Karpas-422 (cell line): ENCODE measurements at regions not wholly inside any gene's neighbourhood (a gene's known extent, or its start where the extent isn't known, plus 50 kb on each side); places are given as distances from the start of the nearest gene placed in this dataset.
"Not testable (repeated sequence)": the region's sequence is repeated elsewhere in the genome, so short reads cannot be mapped to it uniquely, and the experiment has no call there.

Experiments
- DNase-seq: peaks from one replicate; pipeline ENCODE4 v3.0.0-alpha.2; 2015
- H2AFZ ChIP-seq: fragments of 200-600 bp; sonication (generic); 2 replicates; pipeline ENCODE4 v1.6.1; 2014; ENCODE audit warnings: antibody characterized with exemption, low read length, mixed read lengths
- H3K27ac ChIP-seq: fragments of 200-600 bp; sonication (generic); 2 replicates; pipeline ENCODE4 v1.5.1; 2014; ENCODE audit warnings: mild to moderate bottlenecking, low read length, moderate library complexity
- H3K27me3 ChIP-seq: fragments of 200-600 bp; sonication (generic); 2 replicates; pipeline ENCODE4 v1.6.1; 2014; ENCODE audit warnings: low read length, mixed read lengths
- H3K36me3 ChIP-seq: fragments of 200-600 bp; sonication (generic); 2 replicates; pipeline ENCODE4 v1.6.1; 2014; ENCODE audit warnings: low read length, mixed read lengths; ENCODE audit not compliant: insufficient read depth
- H3K4me1 ChIP-seq: fragments of 200-600 bp; sonication (generic); 2 replicates; pipeline ENCODE4 v1.6.1; 2014; ENCODE audit warnings: mild to moderate bottlenecking, low read length, mixed read lengths
- H3K4me2 ChIP-seq: fragments of 200-600 bp; sonication (generic); 2 replicates; pipeline ENCODE4 v1.6.1; 2014; ENCODE audit warnings: low read length, low read depth, mild to moderate bottlenecking; ENCODE audit not compliant: poor library complexity, severe bottlenecking
- H3K4me3 ChIP-seq: fragments of 200-600 bp; sonication (generic); 2 replicates; pipeline ENCODE4 v1.5.1; 2014; ENCODE audit warnings: mild to moderate bottlenecking, antibody characterized with exemption, low read length, mixed read lengths
- H3K79me2 ChIP-seq: fragments of 200-600 bp; sonication (generic); 2 replicates; pipeline ENCODE4 v1.6.1; 2014; ENCODE audit warnings: mild to moderate bottlenecking, low read length, mixed read lengths
- H3K9ac ChIP-seq: fragments of 200-600 bp; sonication (generic); 2 replicates; pipeline ENCODE4 v1.6.0; 2014; ENCODE audit warnings: low read length
- H3K9me2 ChIP-seq: fragments of 200-600 bp; sonication (generic), shearing (Covaris generic); replicated peaks from 2 replicates; pipeline ENCODE4 v1.6.0; 2014; ENCODE audit warnings: mild to moderate bottlenecking, low read length, moderate library complexity; ENCODE audit not compliant: insufficient read depth
- H3K9me3 ChIP-seq: fragments of 300-700, 200-600 bp; sonication (generic); 2 replicates; pipeline ENCODE4 v1.6.1; 2014; ENCODE audit warnings: low read length, mixed read lengths
- H4K20me1 ChIP-seq: fragments of 200-600 bp; sonication (generic); 2 replicates; pipeline ENCODE4 v1.6.1; 2014; ENCODE audit warnings: mild to moderate bottlenecking, antibody characterized with exemption, low read length, low read depth; ENCODE audit not compliant: insufficient read depth

DNA sequence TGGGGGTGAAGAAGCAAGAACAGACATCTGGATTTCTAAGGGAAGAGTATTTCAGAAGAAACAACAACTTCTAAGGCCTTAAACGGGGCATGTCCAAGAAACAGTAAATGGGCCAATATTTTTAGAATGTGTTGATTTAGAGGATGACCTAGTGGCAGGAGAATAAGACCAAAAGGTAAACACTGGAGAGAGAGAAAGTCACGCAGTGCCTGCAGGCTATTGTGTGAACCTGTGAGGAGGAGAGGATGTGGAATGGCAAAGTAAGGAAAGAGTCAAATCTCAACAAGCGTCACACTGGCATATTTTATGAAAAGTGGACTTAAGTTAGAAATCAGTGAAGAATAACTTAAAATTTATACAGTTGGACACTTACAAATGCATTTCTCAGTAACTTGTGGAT is 78.1 kb upstream of the EGFR start:
- Histone ChIP-seq H3K9me2 (no peaks in the 10 kb centered on the region), H3K9me3 (no peaks in the 10 kb centered on the region), H3K79me2 (no peaks in the 10 kb centered on the region), H3K27ac (no peak overlapping the region), H4K20me1 (no peaks in the 10 kb centered on the region), H3K4me3 (no peak overlapping the region), H3K4me1 (no peaks in the 10 kb centered on the region), H3K9ac (no peak overlapping the region), H3K27me3 (no peaks in the 10 kb centered on the region), H3K4me2 (no peak overlapping the region), H3K36me3 (no peaks in the 10 kb centered on the region), H2AFZ (no peak overlapping the region)
- DNase-seq: no peak

DNA sequence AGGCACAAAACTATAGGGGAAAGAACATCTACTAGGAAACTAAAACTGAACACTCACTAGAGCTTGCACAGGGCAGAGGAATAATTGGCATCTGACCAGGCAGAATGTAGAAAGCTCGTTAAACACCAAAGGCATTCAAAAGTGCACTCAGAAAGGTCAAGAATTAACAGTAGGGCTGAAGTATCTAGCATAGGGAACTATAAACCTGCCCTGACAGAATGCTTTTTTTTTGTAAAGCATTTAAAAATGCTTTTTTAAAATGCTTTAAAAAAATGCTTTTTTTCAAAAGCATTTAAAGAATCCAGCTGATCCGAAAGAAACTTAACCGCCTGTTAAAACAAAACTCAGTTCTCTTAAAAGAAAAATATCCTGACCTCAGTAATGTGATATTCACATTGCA is 74.6 kb upstream of the EGFR start:
- DNase-seq: no peak
- no peaks in the 10 kb centered on the region for H4K20me1 ChIP-seq
- H3K4me3 ChIP-seq: no peak overlapping the region
- H3K27me3 ChIP-seq: no peaks in the 10 kb centered on the region
- H3K9ac ChIP-seq: no peak overlapping the region
- no peak overlapping the region for H3K4me2 ChIP-seq
- H3K79me2 ChIP-seq: no peaks in the 10 kb centered on the region
- no peaks in the 10 kb centered on the region for H3K9me2 ChIP-seq
- no peaks in the 10 kb centered on the region for H3K9me3 ChIP-seq
- H2AFZ ChIP-seq: no peak overlapping the region
- peaks cover 8% of the 10 kb centered on the region for H3K4me1 ChIP-seq
- H3K36me3 ChIP-seq: no peaks in the 10 kb centered on the region
- no peak overlapping the region for H3K27ac ChIP-seq

DNA sequence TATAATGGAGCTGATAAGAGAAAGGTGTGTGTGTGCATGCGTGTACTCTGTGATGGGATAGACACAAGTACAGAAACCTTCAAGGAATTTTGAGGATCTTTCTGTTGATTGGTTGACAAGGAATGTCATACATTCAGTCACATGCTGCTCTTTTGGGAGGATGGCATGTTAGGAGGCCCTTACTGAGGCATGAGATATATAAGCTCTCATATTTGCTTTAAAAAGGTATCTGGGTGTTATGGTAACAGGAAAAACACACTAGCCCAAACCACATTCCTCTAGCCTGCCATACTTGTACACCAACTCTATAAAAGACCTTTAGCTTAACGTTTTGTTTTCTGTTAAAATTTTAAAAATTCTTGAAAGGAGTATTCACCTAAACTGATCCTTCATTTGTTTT is 72.5 kb upstream of the EGFR start:
- DNase-seq: no peak
- Histone ChIP-seq H2AFZ (no peak overlapping the region), H3K36me3 (no peaks in the 10 kb centered on the region), H3K27ac (no peak overlapping the region), H3K4me2 (no peak overlapping the region), H3K9me2 (no peaks in the 10 kb centered on the region), H3K27me3 (no peaks in the 10 kb centered on the region), H3K79me2 (no peaks in the 10 kb centered on the region), H4K20me1 (no peaks in the 10 kb centered on the region), H3K4me3 (no peak overlapping the region), H3K9ac (no peak overlapping the region), H3K9me3 (no peaks in the 10 kb centered on the region), H3K4me1 (peaks cover 8% of the 10 kb centered on the region)

DNA sequence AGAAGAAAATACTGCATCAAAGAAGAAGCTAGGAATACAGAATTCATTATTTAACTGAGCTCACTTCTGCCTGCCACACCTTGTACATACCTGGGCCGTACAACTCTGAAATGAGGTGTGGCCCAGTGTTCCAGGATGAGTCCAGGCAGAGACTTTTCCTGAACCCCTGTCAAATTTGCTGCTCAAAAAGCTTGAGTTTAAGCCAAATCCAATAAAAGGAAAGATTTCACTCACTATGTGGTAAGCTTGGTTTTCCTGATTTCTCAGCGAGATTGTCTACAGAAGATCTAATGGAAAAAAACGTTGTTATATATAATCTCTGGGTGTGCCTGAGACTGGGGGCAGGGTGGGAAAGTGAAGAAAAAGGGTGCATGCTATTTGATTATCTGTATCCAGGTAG is 72.1 kb upstream of the EGFR start:
- H3K9ac ChIP-seq: no peak overlapping the region
- H4K20me1 ChIP-seq: no peaks in the 10 kb centered on the region
- no peak for DNase-seq
- no peaks in the 10 kb centered on the region for H3K9me2 ChIP-seq
- no peaks in the 10 kb centered on the region for H3K79me2 ChIP-seq
- H3K4me2 ChIP-seq: no peak overlapping the region
- H2AFZ ChIP-seq: no peak overlapping the region
- no peak overlapping the region for H3K27ac ChIP-seq
- H3K36me3 ChIP-seq: no peaks in the 10 kb centered on the region
- no peak overlapping the region for H3K4me3 ChIP-seq
- peaks cover 8% of the 10 kb centered on the region for H3K4me1 ChIP-seq
- no peaks in the 10 kb centered on the region for H3K27me3 ChIP-seq
- H3K9me3 ChIP-seq: no peaks in the 10 kb centered on the region

GRCh38 chr7:54947266-54947665 is 71.6 kb upstream of the EGFR start:
- no peaks in the 10 kb centered on the region for H3K27me3 ChIP-seq
- no peak for DNase-seq
- peaks cover 8% of the 10 kb centered on the region for H3K4me1 ChIP-seq
- no peak overlapping the region for H2AFZ ChIP-seq
- no peaks in the 10 kb centered on the region for H3K9me3 ChIP-seq
- no peaks in the 10 kb centered on the region for H3K79me2 ChIP-seq
- no peaks in the 10 kb centered on the region for H4K20me1 ChIP-seq
- H3K36me3 ChIP-seq: no peaks in the 10 kb centered on the region
- H3K9ac ChIP-seq: no peak overlapping the region
- H3K9me2 ChIP-seq: no peaks in the 10 kb centered on the region
- H3K27ac ChIP-seq: no peak overlapping the region
- no peak overlapping the region for H3K4me2 ChIP-seq
- no peak overlapping the region for H3K4me3 ChIP-seq

DNA sequence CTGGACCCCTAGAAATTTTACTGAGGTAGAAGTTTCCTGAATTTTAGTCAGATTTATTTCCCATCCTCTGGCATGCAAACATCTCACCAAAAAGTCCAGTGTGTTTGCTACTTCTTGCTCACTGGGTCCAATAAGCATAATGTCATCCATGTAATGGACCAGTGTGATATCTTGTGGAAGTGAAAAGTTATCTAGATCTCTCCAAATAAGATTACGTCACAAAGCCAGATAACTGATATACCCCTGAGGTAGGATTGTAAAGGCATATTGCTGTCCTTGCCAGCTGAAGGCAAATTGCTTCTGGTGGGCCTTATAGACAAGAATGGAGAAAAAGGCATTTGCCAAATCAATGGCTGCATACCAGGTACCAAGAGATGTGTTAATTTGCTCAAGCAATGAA is 69.3 kb upstream of the EGFR start:
- not testable (repeated sequence) for H3K4me2 ChIP-seq, H3K9me3 ChIP-seq, H3K4me1 ChIP-seq, H2AFZ ChIP-seq, H3K4me3 ChIP-seq, H3K36me3 ChIP-seq, H4K20me1 ChIP-seq, H3K9me2 ChIP-seq, H3K27ac ChIP-seq, H3K27me3 ChIP-seq, H3K79me2 ChIP-seq, H3K9ac ChIP-seq, DNase-seq

GRCh38 chr7:54955296-54955695 is 63.5 kb upstream of the EGFR start:
- Histone ChIP-seq H3K9me3 (no peaks in the 10 kb centered on the region), H3K36me3 (no peaks in the 10 kb centered on the region), H2AFZ (no peak overlapping the region), H3K9ac (no peak overlapping the region), H3K9me2 (no peaks in the 10 kb centered on the region), H3K27ac (no peak overlapping the region), H4K20me1 (no peaks in the 10 kb centered on the region), H3K4me3 (no peak overlapping the region), H3K4me2 (no peak overlapping the region), H3K4me1 (no peaks in the 10 kb centered on the region), H3K27me3 (no peaks in the 10 kb centered on the region), H3K79me2 (no peaks in the 10 kb centered on the region)
- DNase-seq: no peak

GRCh38 chr7:54955696-54956420 is 63.0 kb upstream of the EGFR start:
- Histone ChIP-seq H3K36me3 (no peaks in the 10 kb centered on the region), H3K4me1 (no peaks in the 10 kb centered on the region), H3K4me2 (no peak overlapping the region)

GRCh38 chr7:54956865-54957264 is 62.0 kb upstream of the EGFR start:
- Histone ChIP-seq H3K9ac (no peak overlapping the region), H3K27me3 (no peaks in the 10 kb centered on the region), H3K4me2 (no peak overlapping the region), H3K79me2 (no peaks in the 10 kb centered on the region), H2AFZ (no peak overlapping the region), H3K27ac (no peak overlapping the region), H3K36me3 (no peaks in the 10 kb centered on the region), H3K9me2 (no peaks in the 10 kb centered on the region), H3K9me3 (no peaks in the 10 kb centered on the region), H3K4me1 (no peaks in the 10 kb centered on the region), H3K4me3 (no peak overlapping the region), H4K20me1 (no peaks in the 10 kb centered on the region)
- no peak for DNase-seq

More at GRCh38 chr7:54955696-54956420, 63.0 kb upstream of the EGFR start:
- no peaks in the 10 kb centered on the region for H3K27me3 ChIP-seq
- no peaks in the 10 kb centered on the region for H4K20me1 ChIP-seq
- no peak overlapping the region for H2AFZ ChIP-seq
- no peak for DNase-seq
- no peaks in the 10 kb centered on the region for H3K9me2 ChIP-seq
- no peak overlapping the region for H3K9ac ChIP-seq
- H3K9me3 ChIP-seq: no peaks in the 10 kb centered on the region
- H3K79me2 ChIP-seq: no peaks in the 10 kb centered on the region
- no peak overlapping the region for H3K4me3 ChIP-seq
- H3K27ac ChIP-seq: no peak overlapping the region
